ENCODE measurements at regions not wholly inside any gene's neighbourhood (a gene's known extent, or its start where the extent isn't known, plus 50 kb on each side); places are given as distances from the start of the nearest gene placed in this dataset.

DNA sequence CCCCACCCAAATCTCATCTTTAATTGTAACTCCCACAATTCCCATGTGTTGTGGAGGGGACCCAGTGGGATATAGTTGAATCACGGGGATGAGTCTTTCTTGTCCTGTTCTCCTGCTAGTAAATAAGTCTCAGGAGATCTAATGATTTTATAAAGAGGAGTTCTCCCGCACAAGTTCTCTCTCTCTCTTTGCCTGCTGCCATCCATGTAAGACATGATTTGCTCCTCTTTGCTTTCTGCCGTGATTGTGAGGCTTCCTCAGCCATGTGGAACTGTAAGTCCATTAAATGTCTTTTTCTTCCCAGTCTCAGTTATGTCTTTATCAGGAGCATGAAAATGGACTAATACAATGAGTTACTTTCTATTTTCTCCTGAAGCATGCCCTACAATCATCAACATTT, 1158.5 kb downstream of the CDH18 start:
- TF ChIP-seq FOSL1 (IDR thresholded peaks at IDR 0.05; ENCODE audit: insufficient read depth, low read depth, low read length), result no peak
- TF ChIP-seq, protein P1, sequence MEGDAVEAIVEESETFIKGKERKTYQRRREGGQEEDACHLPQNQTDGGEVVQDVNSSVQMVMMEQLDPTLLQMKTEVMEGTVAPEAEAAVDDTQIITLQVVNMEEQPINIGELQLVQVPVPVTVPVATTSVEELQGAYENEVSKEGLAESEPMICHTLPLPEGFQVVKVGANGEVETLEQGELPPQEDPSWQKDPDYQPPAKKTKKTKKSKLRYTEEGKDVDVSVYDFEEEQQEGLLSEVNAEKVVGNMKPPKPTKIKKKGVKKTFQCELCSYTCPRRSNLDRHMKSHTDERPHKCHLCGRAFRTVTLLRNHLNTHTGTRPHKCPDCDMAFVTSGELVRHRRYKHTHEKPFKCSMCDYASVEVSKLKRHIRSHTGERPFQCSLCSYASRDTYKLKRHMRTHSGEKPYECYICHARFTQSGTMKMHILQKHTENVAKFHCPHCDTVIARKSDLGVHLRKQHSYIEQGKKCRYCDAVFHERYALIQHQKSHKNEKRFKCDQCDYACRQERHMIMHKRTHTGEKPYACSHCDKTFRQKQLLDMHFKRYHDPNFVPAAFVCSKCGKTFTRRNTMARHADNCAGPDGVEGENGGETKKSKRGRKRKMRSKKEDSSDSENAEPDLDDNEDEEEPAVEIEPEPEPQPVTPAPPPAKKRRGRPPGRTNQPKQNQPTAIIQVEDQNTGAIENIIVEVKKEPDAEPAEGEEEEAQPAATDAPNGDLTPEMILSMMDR (IDR thresholded peaks at IDR 0.05; ENCODE audit: control extremely low read depth in 1 of 3, insufficient read depth in 1 of 3, low read depth in 1 of 3, low read length in 3 of 3), result no peak
- TF ChIP-seq, protein P2, sequence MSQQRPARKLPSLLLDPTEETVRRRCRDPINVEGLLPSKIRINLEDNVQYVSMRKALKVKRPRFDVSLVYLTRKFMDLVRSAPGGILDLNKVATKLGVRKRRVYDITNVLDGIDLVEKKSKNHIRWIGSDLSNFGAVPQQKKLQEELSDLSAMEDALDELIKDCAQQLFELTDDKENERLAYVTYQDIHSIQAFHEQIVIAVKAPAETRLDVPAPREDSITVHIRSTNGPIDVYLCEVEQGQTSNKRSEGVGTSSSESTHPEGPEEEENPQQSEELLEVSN (IDR thresholded peaks at IDR 0.05), result no peak
- no peak for TF ChIP-seq POLR2A (IDR thresholded peaks at IDR 0.05; ENCODE audit: control extremely low read depth in 1 of 2, low read depth in 2 of 2, low read length in 2 of 2)
- no peak for TF ChIP-seq YY1 (IDR thresholded peaks at IDR 0.05; ENCODE audit: low read depth, low read length)
- no peak for TF ChIP-seq SIN3A (conservative IDR thresholded peaks at IDR 0.05 in 1 of 2, IDR thresholded peaks at IDR 0.05 in 1 of 2; ENCODE audit: low read depth in 1 of 2, low read length in 2 of 2)
- no peak for TF ChIP-seq EGR1 (IDR thresholded peaks at IDR 0.05; ENCODE audit: borderline replicate concordance, low read depth, low read length)
- TF ChIP-seq BRCA1 (IDR thresholded peaks at IDR 0.05; ENCODE audit: low read depth, low read length), result no peak

All from H1 (cell line).